OCI-LY3 (cell line): ENCODE measurements at regions not wholly inside any gene's neighbourhood (a gene's known extent, or its start where the extent isn't known, plus 50 kb on each side); places are given as distances from the start of the nearest gene placed in this dataset.

Experiments used
- CTCF ChIP-seq: fragments of 200-600, 300-600 bp; sonication (generic); IDR thresholded peaks from 2 replicates; pipeline ENCODE4 v1.5.1; 2014; ENCODE audit warnings: antibody characterized with exemption, low read length, low read depth
- EZH2phosphoT487 ChIP-seq: fragments of 200-600 bp; shearing (Covaris generic); IDR thresholded peaks from 2 replicates; pipeline ENCODE4 v1.6.1; 2018; ENCODE audit warnings: antibody characterized with exemption, mixed run types, low read depth

DNA sequence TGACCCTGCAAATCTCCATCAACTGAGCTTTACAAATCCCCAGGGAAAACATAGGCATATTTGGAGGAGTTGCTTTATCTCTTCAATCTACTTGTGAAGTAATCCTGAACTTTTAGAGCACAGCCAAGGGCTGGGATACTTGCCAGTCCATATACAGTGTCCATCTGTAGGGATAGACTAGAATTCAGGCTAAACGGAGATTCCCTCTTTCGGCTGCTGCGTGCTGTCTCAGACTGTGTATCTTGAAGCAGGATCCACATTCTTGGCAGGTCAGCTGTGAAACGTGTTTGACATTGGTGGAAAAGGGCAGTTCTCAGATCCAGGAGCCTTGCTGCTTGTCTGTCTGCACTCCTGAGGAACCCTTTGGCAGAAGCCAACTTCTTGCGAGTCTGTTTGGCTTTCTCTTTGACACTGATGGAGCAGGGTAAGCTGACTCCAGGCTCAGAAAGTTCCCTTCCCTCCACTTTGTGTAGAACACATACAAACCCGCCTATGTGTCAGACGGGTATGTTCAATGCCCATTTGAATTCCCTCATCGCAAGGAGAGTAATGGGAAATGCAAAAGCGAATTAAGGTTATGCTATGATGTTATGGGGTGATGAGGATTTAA is 221.8 kb downstream of the MAP2K4 start:
- TF ChIP-seq CTCF (no peak), EZH2phosphoT487 (no peak)
